ENCODE measurements at regions not wholly inside any gene's neighbourhood (a gene's known extent, or its start where the extent isn't known, plus 50 kb on each side); places are given as distances from the start of the nearest gene placed in this dataset.

GRCh38 chr10:106302961-106303360 is 861.5 kb downstream of the SORCS1 start:
- H3K23me2 ChIP-seq (ENCODE audit: low read depth, low read length): no peaks in the 10 kb centered on the region
- H2AK5ac ChIP-seq (ENCODE audit: low read depth, low read length): no peak overlapping the region
- no peak overlapping the region for H2BK12ac ChIP-seq (ENCODE audit: low read depth, low read length)
- TF ChIP-seq HDAC6 (IDR thresholded peaks at IDR 0.05; ENCODE audit: low read depth, low read length) (no peak), CBX5 (IDR thresholded peaks at IDR 0.05; ENCODE audit: low read depth, low read length) (no peak), HDAC2 (IDR thresholded peaks at IDR 0.05; ENCODE audit: borderline replicate concordance in 1 of 2, low read depth in 2 of 2, low read length in 2 of 2) (no peak), JUN (IDR thresholded peaks at IDR 0.05; ENCODE audit: low read depth, low read length) (no peak), RNF2 (IDR thresholded peaks at IDR 0.05; ENCODE audit: borderline replicate concordance, low read depth, low read length, missing control alignments, poor library complexity, severe bottlenecking) (no peak), ASH2L (IDR thresholded peaks at IDR 0.05; ENCODE audit: low read length) (no peak), USF2 (IDR thresholded peaks at IDR 0.05; ENCODE audit: low read length) (no peak), KDM4A (IDR thresholded peaks at IDR 0.05; ENCODE audit: low read depth, low read length, severe bottlenecking) (no peak), FOSL1 (IDR thresholded peaks at IDR 0.05; ENCODE audit: insufficient read depth, low read depth, low read length) (no peak)
- no peak overlapping the region for H3K4me3 ChIP-seq (ENCODE audit: extremely low read depth in 1 of 4, insufficient read depth in 2 of 4, low read depth in 3 of 4, low read length in 4 of 4)
- H2BK5ac ChIP-seq (ENCODE audit: low read depth, low read length): no peak overlapping the region
- H3K27me3 ChIP-seq (replicated peaks in 1 of 4; ENCODE audit: control insufficient read depth in 3 of 4, extremely low read depth in 1 of 4, insufficient read depth in 3 of 4, low read length in 3 of 4): no peaks in the 10 kb centered on the region
- ChIA-PET CTCF (ENCODE audit: partially characterized antibody) (interaction anchor here (0.9 kb wide), 1 partner anchor 59 kb away, joined by 3 read pairs; no protein-coding TSS in a partner anchor), POLR2A (ENCODE audit: partially characterized antibody) (no interaction called here)
- no peaks in the 10 kb centered on the region for H3K79me1 ChIP-seq (ENCODE audit: low read depth, low read length)
- H3K14ac ChIP-seq (ENCODE audit: insufficient read length): no peak overlapping the region
- H3K4me2 ChIP-seq (ENCODE audit: insufficient read depth in 1 of 2, low read depth in 2 of 2, low read length in 2 of 2): no peak overlapping the region
- H4K20me1 ChIP-seq (replicated peaks in 1 of 2; ENCODE audit: control insufficient read depth in 1 of 2, insufficient read depth in 2 of 2, low read length in 2 of 2): no peaks in the 10 kb centered on the region
- H3K9ac ChIP-seq (replicated peaks in 1 of 4; ENCODE audit: extremely low read depth in 1 of 4, low read depth in 3 of 4, low read length in 3 of 4): no peak overlapping the region
- no peak overlapping the region for H3K56ac ChIP-seq (replicated peaks; ENCODE audit: insufficient read length, low read depth, low read length)
- no peak overlapping the region for H3K27ac ChIP-seq (ENCODE audit: low read depth, low read length)
- no peak for FAIRE-seq
- no peak overlapping the region for H3K18ac ChIP-seq (ENCODE audit: extremely low read depth, low read length)
- H2BK15ac ChIP-seq (ENCODE audit: low read length): no peak overlapping the region
- H2BK120ac ChIP-seq (replicated peaks; ENCODE audit: low read depth, low read length): no peak overlapping the region
- H3K79me2 ChIP-seq (ENCODE audit: control insufficient read depth in 1 of 2, insufficient read depth in 2 of 2, low read length in 2 of 2): no peaks in the 10 kb centered on the region
- no peak overlapping the region for H2AFZ ChIP-seq (ENCODE audit: low read length)
- no peak overlapping the region for H4K5ac ChIP-seq (ENCODE audit: insufficient read length, low read depth, low read length)
- H3K9me3 ChIP-seq (ENCODE audit: insufficient read depth in 2 of 2, low read depth in 1 of 2, low read length in 1 of 2): no peaks in the 10 kb centered on the region
- H3K4ac ChIP-seq (replicated peaks; ENCODE audit: insufficient read length, low read depth, low read length): no peak overlapping the region
- DNase-seq (ENCODE audit: low read depth in 1 of 2, low spot score in 2 of 2): no peak
- H4K8ac ChIP-seq (ENCODE audit: extremely low read depth, insufficient read depth, low read length): no peak overlapping the region
- H3K23ac ChIP-seq (ENCODE audit: insufficient read length): no peak overlapping the region
- no peak overlapping the region for H4K91ac ChIP-seq (replicated peaks; ENCODE audit: insufficient read length, low read length)
- 96% methylated on average over 4 of the region's 4 CpGs; no CpG with 5 or more reads in 1 of the 2 experiments for WGBS, 2 experiments (ENCODE audit: extremely low coverage in 1 of 2, insufficient coverage in 1 of 2, insufficient read length in 1 of 2, insufficient replicate concordance in 2 of 2, low coverage in 1 of 2, low lambda C conversion rate in 2 of 2, missing lambda C conversion rate in 1 of 2)
- no peaks in the 10 kb centered on the region for H3K36me3 ChIP-seq (ENCODE audit: control insufficient read depth in 2 of 4, insufficient read depth in 4 of 4, low read length in 3 of 4)
- H3K4me1 ChIP-seq (replicated peaks in 1 of 4; ENCODE audit: control insufficient read depth in 3 of 4, insufficient read depth in 4 of 4, low read length in 3 of 4): peaks cover 0 to 2% (median 0%) of the 10 kb centered on the region in 4 experiments; a peak in 1 of 7 replicates
- H2BK20ac ChIP-seq (ENCODE audit: low read length): no peak overlapping the region
